Smooth muscle cell (in vitro differentiated cells): ENCODE measurements at regions not wholly inside any gene's neighbourhood (a gene's known extent, or its start where the extent isn't known, plus 50 kb on each side); places are given as distances from the start of the nearest gene placed in this dataset.
"Not testable (repeated sequence)": the region's sequence is repeated elsewhere in the genome, so short reads cannot be mapped to it uniquely, and the experiment has no call there.

ENCODE experiments used
- DNase-seq: peaks from one replicate; lab custom pipeline; 2025; ENCODE audit not compliant: unreplicated experiment; lab: John Stamatoyannopoulos, UW
- H2AFZ ChIP-seq: fragments of 200-600 bp; sonication (generic); 2 replicates; pipeline ENCODE4 v1.6.0; 2016; ENCODE audit warnings: antibody characterized with exemption, low read depth, mild to moderate bottlenecking
- H3F3A ChIP-seq: fragments of 200-600 bp; sonication (generic); 2 replicates; pipeline ENCODE4 v1.6.0; 2017; ENCODE audit warnings: antibody characterized with exemption, low read depth
- H3K27ac ChIP-seq: fragments of 200-600 bp; sonication (generic); 2 replicates; pipeline ENCODE4 v1.5.1; 2016; ENCODE audit warnings: low read depth, mild to moderate bottlenecking
- H3K27me3 ChIP-seq: fragments of 200-600 bp; sonication (generic); 2 replicates; pipeline ENCODE4 v1.6.1; 2016; ENCODE audit warnings: low read depth, mild to moderate bottlenecking
- H3K36me3 ChIP-seq: fragments of 200-600 bp; sonication (generic); 2 replicates; pipeline ENCODE4 v1.5.1; 2016; ENCODE audit warnings: low read depth
- H3K4me1 ChIP-seq: fragments of 200-600 bp; sonication (generic); 2 replicates; pipeline ENCODE4 v1.5.1; 2016; ENCODE audit warnings: low read depth
- H3K4me2 ChIP-seq: fragments of 200-600 bp; sonication (generic); 2 replicates; pipeline ENCODE4 v1.6.0; 2016; ENCODE audit warnings: mild to moderate bottlenecking
- H3K4me3 ChIP-seq: fragments of 200-600 bp; sonication (generic); 2 replicates; pipeline ENCODE4 v1.5.1; 2016; ENCODE audit warnings: mild to moderate bottlenecking
- H3K79me2 ChIP-seq: fragments of 200-600 bp; sonication (generic); 2 replicates; pipeline ENCODE4 v1.6.0; 2016; ENCODE audit warnings: low read depth, mild to moderate bottlenecking
- H3K9ac ChIP-seq: fragments of 200-600 bp; sonication (generic); 2 replicates; pipeline ENCODE4 v1.6.0; 2016; ENCODE audit warnings: low read depth
- H3K9me3 ChIP-seq: fragments of 200-600 bp; sonication (generic); replicated peaks from 2 replicates; pipeline ENCODE4 v1.5.1; 2016; ENCODE audit warnings: low read depth
- H4K20me1 ChIP-seq: fragments of 200-600 bp; sonication (generic); 2 replicates; pipeline ENCODE4 v1.6.0; 2016; ENCODE audit warnings: low read depth
- WGBS: methylation state at CpG from one replicate; pipeline ENCODE4 v1.1.7; 2016; ENCODE audit warnings: low lambda C conversion rate; 5-methylcytosine and 5-hydroxymethylcytosine counted together

GRCh38 chr14:105672450-105673200 lies 146.2 kb downstream of the TMEM121 start:
- not testable (repeated sequence) for H3K79me2 ChIP-seq, H3K4me3 ChIP-seq, H3K27ac ChIP-seq, H2AFZ ChIP-seq, H3K36me3 ChIP-seq, H3K9ac ChIP-seq, H3K4me1 ChIP-seq, DNase-seq, H3K9me3 ChIP-seq, H3K4me2 ChIP-seq, H3F3A ChIP-seq, H3K27me3 ChIP-seq, H4K20me1 ChIP-seq
- WGBS = 77% methylated on average over 8 of the region's 55 CpGs

- H3K79me2 ChIP-seq, H4K20me1 ChIP-seq, H3K4me2 ChIP-seq, H3K4me1 ChIP-seq, H3K9me3 ChIP-seq, DNase-seq, H3K36me3 ChIP-seq, H3K27ac ChIP-seq, H3K4me3 ChIP-seq, H3K9ac ChIP-seq, H2AFZ ChIP-seq, H3K27me3 ChIP-seq, H3F3A ChIP-seq: not testable (repeated sequence)
- WGBS = 79% methylated on average over 14 of the region's 14 CpGs
Observed at GRCh38 chr14:105675433-105675832, 149.1 kb downstream of the TMEM121 start.

GRCh38 chr14:105675905-105676670 lies 149.7 kb downstream of the TMEM121 start:
- H3K9me3 ChIP-seq, H4K20me1 ChIP-seq: not testable (repeated sequence)
- WGBS = 73% methylated on average over 13 of the region's 13 CpGs

GRCh38 chr14:105678057-105678456 lies 151.7 kb downstream of the TMEM121 start:
- H3K79me2 ChIP-seq, H3K27me3 ChIP-seq, H3K9me3 ChIP-seq, H3K4me1 ChIP-seq, H2AFZ ChIP-seq, H3K36me3 ChIP-seq, H3K9ac ChIP-seq, H3K4me2 ChIP-seq, H4K20me1 ChIP-seq, H3K4me3 ChIP-seq, H3K27ac ChIP-seq, H3F3A ChIP-seq, DNase-seq: not testable (repeated sequence)
- WGBS = 90% methylated on average over 20 of the region's 21 CpGs

More at GRCh38 chr14:105675905-105676670, 149.7 kb downstream of the TMEM121 start:
- DNase-seq, H3K27ac ChIP-seq, H3K79me2 ChIP-seq, H3K4me3 ChIP-seq, H2AFZ ChIP-seq, H3K4me2 ChIP-seq, H3K27me3 ChIP-seq, H3K36me3 ChIP-seq, H3K4me1 ChIP-seq, H3F3A ChIP-seq, H3K9ac ChIP-seq: not testable (repeated sequence)

GRCh38 chr14:105678996-105679958 lies 152.9 kb downstream of the TMEM121 start:
- not testable (repeated sequence) for H2AFZ ChIP-seq, H3K79me2 ChIP-seq, DNase-seq, H3K9me3 ChIP-seq, H3K4me3 ChIP-seq, H3K4me1 ChIP-seq, H3K36me3 ChIP-seq, H4K20me1 ChIP-seq, H3K9ac ChIP-seq, H3K27ac ChIP-seq, H3F3A ChIP-seq, H3K27me3 ChIP-seq, H3K4me2 ChIP-seq
- WGBS = 100% methylated on average over 8 of the region's 54 CpGs

GRCh38 chr14:105679959-105680735 lies 153.8 kb downstream of the TMEM121 start:
- H3K4me2 ChIP-seq, H3K27ac ChIP-seq, H3K4me1 ChIP-seq, H3K36me3 ChIP-seq, H3K27me3 ChIP-seq, H3K9ac ChIP-seq, H4K20me1 ChIP-seq, H3K4me3 ChIP-seq, H3K9me3 ChIP-seq, H3F3A ChIP-seq, DNase-seq, H3K79me2 ChIP-seq, H2AFZ ChIP-seq: not testable (repeated sequence)
- 100% methylated on average over 4 of the region's 51 CpGs for WGBS

GRCh38 chr14:105680736-105681098 lies 154.3 kb downstream of the TMEM121 start:
- not testable (repeated sequence) for H3K9ac ChIP-seq, H3K4me1 ChIP-seq, DNase-seq, H2AFZ ChIP-seq, H3F3A ChIP-seq, H3K9me3 ChIP-seq, H3K4me3 ChIP-seq, H3K4me2 ChIP-seq, H3K79me2 ChIP-seq, H3K27ac ChIP-seq, H3K36me3 ChIP-seq, H4K20me1 ChIP-seq, H3K27me3 ChIP-seq
- WGBS = 84% methylated on average over 10 of the region's 14 CpGs
